Keratinocyte (primary cell): ENCODE measurements at regions not wholly inside any gene's neighbourhood (a gene's known extent, or its start where the extent isn't known, plus 50 kb on each side); places are given as distances from the start of the nearest gene placed in this dataset.

Source experiments
- DNase-seq: peaks from one replicate; pipeline ENCODE4 v3.0.0-alpha.2; 2011; ENCODE audit warnings: low read depth, missing footprints, low spot score
- FAIRE-seq: peaks from 2 replicates; lab custom pipeline; 2011; peaks lifted over from hg19 to GRCh38; lab: Jason Lieb, UNC
- H2AFZ ChIP-seq: 2 replicates; pipeline ENCODE4 v1.6.0; 2012; ENCODE audit warnings: low read length, control low read depth, inconsistent platforms; ENCODE audit not compliant: control insufficient read depth
- H3K27ac ChIP-seq: 2 replicates; pipeline ENCODE4 v1.5.1; 2011; ENCODE audit warnings: low read length; ENCODE audit not compliant: control insufficient read depth, insufficient read depth
- H3K27me3 ChIP-seq: 3 replicates; pipeline ENCODE4 v1.6.0; 2011; ENCODE audit warnings: low read length; ENCODE audit not compliant: control insufficient read depth, insufficient read depth; ENCODE audit errors: extremely low read depth
- H3K36me3 ChIP-seq, 2 experiments: 2 replicates in 1 of 2; 3 replicates in 1 of 2; pipeline ENCODE4 v1.5.1; 2011; ENCODE audit warnings: low read length in 2 of 2, mild to moderate bottlenecking in 1 of 2; ENCODE audit not compliant: control insufficient read depth in 2 of 2, insufficient read depth in 2 of 2; ENCODE audit errors: extremely low read depth in 1 of 2
- H3K4me1 ChIP-seq: 3 replicates; pipeline ENCODE4 v1.5.1; 2011; ENCODE audit warnings: low read length; ENCODE audit not compliant: control insufficient read depth, insufficient read depth; ENCODE audit errors: extremely low read depth
- H3K4me2 ChIP-seq: 3 replicates; pipeline ENCODE4 v1.6.0; 2011; ENCODE audit warnings: low read depth, low read length; ENCODE audit not compliant: control insufficient read depth, insufficient read depth; ENCODE audit errors: extremely low read depth
- H3K4me3 ChIP-seq, 3 experiments: fragments of 200-600 bp in 1 of 3; sonication (generic) in 1 of 3; 2 replicates in 2 of 3; 3 replicates in 1 of 3; pipeline ENCODE4 v1.5.1; 2011 to 2016; ENCODE audit warnings: low read length in 3 of 3, mild to moderate bottlenecking in 3 of 3, control low read depth in 2 of 3, inconsistent platforms in 1 of 3, low read depth in 1 of 3, mixed read lengths in 1 of 3, mixed run types in 1 of 3, moderate library complexity in 1 of 3; ENCODE audit not compliant: control insufficient read depth in 2 of 3, insufficient read depth in 2 of 3; ENCODE audit errors: extremely low read depth in 1 of 3
- H3K79me2 ChIP-seq: 2 replicates; pipeline ENCODE4 v1.6.0; 2012; ENCODE audit warnings: low read length; ENCODE audit not compliant: control insufficient read depth, insufficient read depth
- H3K9ac ChIP-seq: 3 replicates; pipeline ENCODE4 v1.6.0; 2011; ENCODE audit warnings: low read length; ENCODE audit not compliant: control insufficient read depth, insufficient read depth; ENCODE audit errors: extremely low read depth
- H3K9me1 ChIP-seq: 3 replicates; pipeline ENCODE4 v1.6.0; 2011; ENCODE audit warnings: low read length; ENCODE audit not compliant: control insufficient read depth, insufficient read depth; ENCODE audit errors: extremely low read depth
- H3K9me3 ChIP-seq: 2 replicates; pipeline ENCODE4 v1.5.1; 2012; ENCODE audit warnings: low read depth, low read length; ENCODE audit not compliant: control insufficient read depth
- H4K20me1 ChIP-seq: 3 replicates; pipeline ENCODE4 v1.6.0; 2011; ENCODE audit warnings: low read length; ENCODE audit not compliant: control insufficient read depth, insufficient read depth; ENCODE audit errors: extremely low read depth
- CTCF ChIP-seq, 3 experiments: IDR thresholded peaks in 1 of 3; conservative IDR thresholded peaks in 1 of 3; optimal IDR thresholded peaks in 1 of 3; 2 replicates in 2 of 3; 3 replicates in 1 of 3; pipeline versions ENCODE3 to v1.5.1; 2011; ENCODE audit warnings: low read length in 3 of 3, mild to moderate bottlenecking in 3 of 3, moderate library complexity in 2 of 3, control low read depth in 1 of 3, inconsistent platforms in 1 of 3; ENCODE audit not compliant: insufficient read depth in 2 of 3; ENCODE audit errors: extremely low read depth in 1 of 3
- EZH2 ChIP-seq: IDR thresholded peaks from one replicate; pipeline ENCODE4 v1.6.1; 2012; ENCODE audit warnings: inconsistent platforms, mild to moderate bottlenecking, low read length, moderate library complexity
- dilution Hi-C: fragments of 300-500 bp; cut with MboI; formaldehyde crosslinking; loops from one replicate; pipeline ENCODE4 v1.7.0; 2020; ENCODE audit warnings: low sequenced_read_pairs; ENCODE audit not compliant: extremely low pct_ligation_motif_present

DNA sequence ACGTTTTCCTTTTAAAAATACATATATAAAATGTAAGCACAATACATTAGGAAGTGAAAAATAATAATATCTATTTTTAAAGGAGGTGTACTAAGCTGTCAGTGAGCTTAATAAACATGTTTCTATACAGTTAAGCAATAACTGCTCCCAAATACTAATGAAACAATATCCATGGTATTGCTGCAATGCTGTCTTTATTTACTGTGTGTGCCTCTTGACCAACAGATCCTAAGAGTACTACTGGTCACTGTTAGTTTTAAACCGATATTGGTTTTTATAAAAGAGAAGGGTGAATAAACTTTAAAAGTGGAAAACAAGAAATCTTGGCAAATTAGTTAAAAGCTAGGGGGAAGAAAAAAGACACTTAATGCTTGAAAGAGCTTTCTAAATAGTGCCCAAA is 1029.0 kb downstream of the FSTL5 start:
- H3K4me1 ChIP-seq, result no peaks in the 10 kb centered on the region
- no peak overlapping the region for H3K27ac ChIP-seq
- H3K9ac ChIP-seq, result no peak overlapping the region
- no peak overlapping the region for H3K4me2 ChIP-seq
- no peaks in the 10 kb centered on the region for H4K20me1 ChIP-seq
- dilution Hi-C loops, result no loop called here
- H3K4me3 ChIP-seq, result no peak overlapping the region
- no peak overlapping the region for H2AFZ ChIP-seq
- peaks cover 3% of the 10 kb centered on the region for H3K9me3 ChIP-seq
- no peaks in the 10 kb centered on the region for H3K79me2 ChIP-seq
- H3K9me1 ChIP-seq, result no peaks in the 10 kb centered on the region
- H3K27me3 ChIP-seq, result no peaks in the 10 kb centered on the region
- no peaks in the 10 kb centered on the region for H3K36me3 ChIP-seq
- DNase-seq, result no peak
- TF ChIP-seq CTCF (optimal IDR thresholded peaks at IDR 0.05 in 1 of 3, IDR thresholded peaks at IDR 0.05 in 1 of 3, conservative IDR thresholded peaks at IDR 0.05 in 1 of 3; ENCODE audit: extremely low read depth in 1 of 3, insufficient read depth in 2 of 3, low read length in 3 of 3) (no peak), EZH2 (no peak)
- no peak for FAIRE-seq

DNA sequence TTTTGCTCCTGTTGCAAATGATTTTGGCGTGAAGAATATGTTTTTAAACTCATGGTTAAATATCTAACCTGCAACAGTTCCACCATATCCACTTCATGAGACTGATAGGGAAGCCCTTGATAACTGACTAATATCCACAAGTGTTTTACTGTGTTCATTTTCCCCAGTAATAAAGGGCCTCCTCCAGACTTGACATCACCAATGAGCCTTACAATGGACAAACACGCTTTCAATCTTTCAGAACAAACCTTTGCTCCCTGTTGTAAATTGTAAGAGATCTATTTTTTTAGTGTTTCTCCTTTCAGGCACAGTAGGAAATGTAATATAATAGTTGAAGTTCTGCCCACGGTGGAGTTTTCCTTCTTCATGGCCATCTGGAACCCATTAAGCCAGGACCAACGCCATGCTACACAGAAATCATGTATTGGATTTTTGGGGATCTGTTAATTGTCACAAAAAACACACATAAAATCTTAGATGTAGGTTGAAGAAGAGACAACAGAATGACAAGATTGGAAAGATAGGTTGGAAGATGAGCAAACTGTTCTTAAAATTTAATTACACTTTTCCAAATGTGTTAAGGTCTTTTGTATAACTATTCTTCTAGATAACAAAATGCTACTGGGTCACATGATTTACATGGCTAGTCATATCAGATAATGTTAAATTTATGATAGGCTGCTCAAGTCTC is 1030.1 kb downstream of the FSTL5 start:
- Histone ChIP-seq H3K36me3 (no peaks in the 10 kb centered on the region), H4K20me1 (no peaks in the 10 kb centered on the region), H3K4me3 (no peak overlapping the region), H3K27me3 (no peaks in the 10 kb centered on the region), H3K4me1 (no peaks in the 10 kb centered on the region), H3K27ac (no peak overlapping the region), H3K79me2 (no peaks in the 10 kb centered on the region), H3K9ac (no peak overlapping the region), H2AFZ (no peak overlapping the region), H3K9me3 (peaks cover 3% of the 10 kb centered on the region), H3K4me2 (no peak overlapping the region), H3K9me1 (no peaks in the 10 kb centered on the region)
- FAIRE-seq (no peak), DNase-seq (no peak)
- TF ChIP-seq EZH2 (no peak), CTCF (optimal IDR thresholded peaks at IDR 0.05 in 1 of 3, IDR thresholded peaks at IDR 0.05 in 1 of 3, conservative IDR thresholded peaks at IDR 0.05 in 1 of 3; ENCODE audit: extremely low read depth in 1 of 3, insufficient read depth in 2 of 3, low read length in 3 of 3) (no peak)
- dilution Hi-C loops, result no loop called here
